ENCODE measurements at regions not wholly inside any gene's neighbourhood (a gene's known extent, or its start where the extent isn't known, plus 50 kb on each side); places are given as distances from the start of the nearest gene placed in this dataset.

DNA sequence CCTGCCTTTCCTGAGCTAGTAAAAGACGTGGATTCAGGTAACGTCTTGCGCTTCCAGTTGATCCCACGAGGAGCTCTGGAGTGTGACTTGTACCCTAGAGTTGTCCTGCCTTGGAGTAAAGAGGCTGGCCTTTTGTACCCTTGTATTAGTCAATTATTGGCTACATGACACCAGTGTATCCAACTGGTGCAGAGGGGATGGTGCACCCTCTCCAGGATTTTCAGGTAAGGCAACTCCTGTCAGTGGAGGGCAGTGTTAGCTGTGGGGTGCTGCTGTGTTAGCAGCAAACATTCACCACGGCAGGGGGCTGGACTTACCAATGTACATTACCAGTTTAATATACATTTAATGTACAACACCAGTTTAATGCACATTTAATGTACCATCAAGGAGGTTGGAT is 233.5 kb downstream of the MIAT start:
- TF ChIP-seq, protein P1, sequence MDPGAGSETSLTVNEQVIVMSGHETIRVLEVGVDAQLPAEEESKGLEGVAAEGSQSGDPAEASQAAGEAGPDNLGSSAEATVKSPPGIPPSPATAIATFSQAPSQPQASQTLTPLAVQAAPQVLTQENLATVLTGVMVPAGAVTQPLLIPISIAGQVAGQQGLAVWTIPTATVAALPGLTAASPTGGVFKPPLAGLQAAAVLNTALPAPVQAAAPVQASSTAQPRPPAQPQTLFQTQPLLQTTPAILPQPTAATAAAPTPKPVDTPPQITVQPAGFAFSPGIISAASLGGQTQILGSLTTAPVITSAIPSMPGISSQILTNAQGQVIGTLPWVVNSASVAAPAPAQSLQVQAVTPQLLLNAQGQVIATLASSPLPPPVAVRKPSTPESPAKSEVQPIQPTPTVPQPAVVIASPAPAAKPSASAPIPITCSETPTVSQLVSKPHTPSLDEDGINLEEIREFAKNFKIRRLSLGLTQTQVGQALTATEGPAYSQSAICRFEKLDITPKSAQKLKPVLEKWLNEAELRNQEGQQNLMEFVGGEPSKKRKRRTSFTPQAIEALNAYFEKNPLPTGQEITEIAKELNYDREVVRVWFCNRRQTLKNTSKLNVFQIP (CRISPR knock-in tag; IDR thresholded peaks at IDR 0.05; ENCODE audit: borderline replicate concordance, low read depth): no peak
- no peak for TF ChIP-seq ZNF565 (CRISPR knock-in tag; conservative IDR thresholded peaks at IDR 0.05; ENCODE audit: low read depth)
- TF ChIP-seq ARNTL (CRISPR knock-in tag; IDR thresholded peaks at IDR 0.05; ENCODE audit: borderline replicate concordance, low read depth): no peak
- no peak for TF ChIP-seq RARB (CRISPR knock-in tag; IDR thresholded peaks at IDR 0.05)
